H9 (cell line): ENCODE measurements at regions not wholly inside any gene's neighbourhood (a gene's known extent, or its start where the extent isn't known, plus 50 kb on each side); places are given as distances from the start of the nearest gene placed in this dataset.

Experiments
- DNase-seq: peaks from one replicate; pipeline ENCODE4 v3.0.0-alpha.2; 2017
- H2AFZ ChIP-seq: one replicate; pipeline ENCODE4 v1.6.1; 2013; ENCODE audit warnings: mild to moderate bottlenecking, low read length, control low read depth, moderate library complexity
- H2AK5ac ChIP-seq: 2 replicates; pipeline ENCODE4 v1.6.1; 2013; ENCODE audit warnings: low read length, control low read depth, mixed read lengths; ENCODE audit not compliant: insufficient read length
- H2BK120ac ChIP-seq: one replicate; pipeline ENCODE4 v1.6.1; 2013; ENCODE audit warnings: low read depth, mild to moderate bottlenecking, low read length, control low read depth, inconsistent platforms; ENCODE audit not compliant: poor library complexity, severe bottlenecking
- H2BK12ac ChIP-seq: 2 replicates; pipeline ENCODE4 v1.6.1; 2013; ENCODE audit warnings: low read length, control low read depth, mixed read lengths, low read depth; ENCODE audit not compliant: insufficient read length
- H2BK15ac ChIP-seq: 2 replicates; pipeline ENCODE4 v1.6.1; 2013; ENCODE audit warnings: low read depth, low read length, control low read depth
- H2BK20ac ChIP-seq: one replicate; pipeline ENCODE4 v1.6.1; 2013; ENCODE audit warnings: low read depth, mild to moderate bottlenecking, low read length, control low read depth, inconsistent platforms; ENCODE audit not compliant: poor library complexity, severe bottlenecking
- H2BK5ac ChIP-seq: 2 replicates; pipeline ENCODE4 v1.6.1; 2013; ENCODE audit warnings: low read length, control low read depth, mixed read lengths; ENCODE audit not compliant: insufficient read length
- H3K14ac ChIP-seq: 2 replicates; pipeline ENCODE4 v1.6.1; 2013; ENCODE audit warnings: low read length, control low read depth; ENCODE audit not compliant: insufficient read depth
- H3K18ac ChIP-seq: 2 replicates; pipeline ENCODE4 v1.6.1; 2013; ENCODE audit warnings: low read depth, mild to moderate bottlenecking, mixed read lengths, low read length, control low read depth; ENCODE audit not compliant: insufficient read length
- H3K23ac ChIP-seq: 2 replicates; pipeline ENCODE4 v1.6.1; 2013; ENCODE audit warnings: low read length, control low read depth, mixed read lengths, low read depth; ENCODE audit not compliant: insufficient read length
- H3K23me2 ChIP-seq: 2 replicates; pipeline ENCODE4 v1.6.1; 2013; ENCODE audit warnings: low read depth, mild to moderate bottlenecking, mixed read lengths, low read length, control low read depth; ENCODE audit not compliant: insufficient read length, poor library complexity, severe bottlenecking
- H3K27ac ChIP-seq: 2 replicates; pipeline ENCODE4 v1.5.1; 2013; ENCODE audit warnings: low read length, control low read depth, mixed read lengths, low read depth; ENCODE audit not compliant: insufficient read length
- H3K27me3 ChIP-seq: 2 replicates; pipeline ENCODE4 v1.6.1; 2013; ENCODE audit warnings: low read length, control low read depth, inconsistent platforms; ENCODE audit not compliant: insufficient read depth
- H3K4ac ChIP-seq: 2 replicates; pipeline ENCODE4 v1.6.1; 2013; ENCODE audit warnings: low read depth, mild to moderate bottlenecking, control low read depth, inconsistent platforms, low read length, moderate library complexity
- H3K4me1 ChIP-seq: 2 replicates; pipeline ENCODE4 v1.6.1; 2013; ENCODE audit warnings: low read length, control low read depth, inconsistent platforms; ENCODE audit not compliant: insufficient read depth
- H3K4me2 ChIP-seq: 2 replicates; pipeline ENCODE4 v1.6.1; 2013; ENCODE audit warnings: low read length, control low read depth, mixed read lengths; ENCODE audit not compliant: insufficient read length, insufficient read depth
- H3K56ac ChIP-seq: 2 replicates; pipeline ENCODE4 v1.6.1; 2013; ENCODE audit warnings: low read depth, mild to moderate bottlenecking, mixed read lengths, low read length, control low read depth; ENCODE audit not compliant: insufficient read length
- H3K79me1 ChIP-seq: 2 replicates; pipeline ENCODE4 v1.6.1; 2013; ENCODE audit warnings: low read depth, mild to moderate bottlenecking, moderate library complexity, low read length, control low read depth, inconsistent platforms; ENCODE audit not compliant: insufficient read depth, poor library complexity, severe bottlenecking
- H3K79me2 ChIP-seq: 2 replicates; pipeline ENCODE4 v1.6.1; 2013; ENCODE audit warnings: low read length, control low read depth, inconsistent platforms; ENCODE audit not compliant: insufficient read depth
- H3K9ac ChIP-seq: 2 replicates; pipeline ENCODE4 v1.6.1; 2013; ENCODE audit warnings: low read length, control low read depth, mixed read lengths; ENCODE audit not compliant: insufficient read length; ENCODE audit errors: extremely low read depth
- H3K9me3 ChIP-seq: one replicate; pipeline ENCODE4 v1.6.1; 2013; ENCODE audit warnings: low read depth, low read length, inconsistent platforms; ENCODE audit not compliant: control insufficient read depth
- H3T11ph ChIP-seq: one replicate; pipeline ENCODE4 v1.6.1; 2013; ENCODE audit warnings: mild to moderate bottlenecking, low read length, control low read depth, inconsistent platforms
- H4K20me1 ChIP-seq: one replicate; pipeline ENCODE4 v1.6.1; 2013; ENCODE audit not compliant: control insufficient read depth, insufficient read length, insufficient read depth
- H4K5ac ChIP-seq: 2 replicates; pipeline ENCODE4 v1.6.1; 2013; ENCODE audit warnings: low read depth, mild to moderate bottlenecking, mixed read lengths, low read length, control low read depth; ENCODE audit not compliant: insufficient read length
- H4K8ac ChIP-seq: replicated peaks from 2 replicates; pipeline ENCODE4 v1.6.1; 2013; ENCODE audit warnings: low read length, control low read depth, mixed read lengths, low read depth; ENCODE audit not compliant: insufficient read length
- H4K91ac ChIP-seq: 2 replicates; pipeline ENCODE4 v1.6.1; 2013; ENCODE audit warnings: low read depth, mild to moderate bottlenecking, moderate library complexity, mixed read lengths, low read length, control low read depth; ENCODE audit not compliant: insufficient read length
- H3K27ac Mint-ChIP-seq, 3 experiments: 2 replicates in 2 of 3; 3 replicates in 1 of 3; pipeline ENCODE4 v1.8.0; 2020 to 2021; ENCODE audit warnings: mixed read lengths in 3 of 3, mild to moderate bottlenecking in 1 of 3, moderate library complexity in 1 of 3
- H3K27me3 Mint-ChIP-seq: 2 replicates; pipeline ENCODE4 v1.8.0; 2021; ENCODE audit warnings: low read depth, mild to moderate bottlenecking, moderate library complexity, mixed read lengths
- H3K36me3 Mint-ChIP-seq, 3 experiments: 2 replicates in 2 of 3; 3 replicates in 1 of 3; pipeline ENCODE4 v1.8.0; 2020 to 2021; ENCODE audit warnings: low read depth in 3 of 3, mixed read lengths in 3 of 3; ENCODE audit not compliant: insufficient read depth in 1 of 3
- H3K4me1 Mint-ChIP-seq, 2 experiments: 2 replicates each; pipeline ENCODE4 v1.8.0; 2020; ENCODE audit warnings: mixed read lengths in 2 of 2
- H3K4me3 Mint-ChIP-seq, 2 experiments: 2 replicates in 1 of 2; 3 replicates in 1 of 2; pipeline ENCODE4 v1.8.0; 2020 to 2021; ENCODE audit warnings: mild to moderate bottlenecking in 2 of 2, mixed read lengths in 2 of 2, moderate library complexity in 1 of 2
- H3K9me3 Mint-ChIP-seq, 2 experiments: 2 replicates in 1 of 2; 3 replicates in 1 of 2; pipeline ENCODE4 v1.8.0; 2020; ENCODE audit warnings: mild to moderate bottlenecking in 2 of 2, mixed read lengths in 2 of 2, moderate library complexity in 1 of 2
- CTCF ChIP-seq: fragments of 200-600 bp; sonication (generic); conservative IDR thresholded peaks from 3 replicates; pipeline ENCODE4 v1.8.0; 2021; ENCODE audit warnings: antibody characterized with exemption, mild to moderate bottlenecking
- WGBS: extraction: QIAGEN DNeasy Blood & Tissue Kit; methylation state at CpG from one replicate; pipeline ENCODE4 v1.1.7; 2013; ENCODE audit warnings: missing lambda C conversion rate, low lambda C conversion rate, mixed read lengths; ENCODE audit not compliant: insufficient read length; ENCODE audit errors: extremely low coverage; 5-methylcytosine and 5-hydroxymethylcytosine counted together

DNA sequence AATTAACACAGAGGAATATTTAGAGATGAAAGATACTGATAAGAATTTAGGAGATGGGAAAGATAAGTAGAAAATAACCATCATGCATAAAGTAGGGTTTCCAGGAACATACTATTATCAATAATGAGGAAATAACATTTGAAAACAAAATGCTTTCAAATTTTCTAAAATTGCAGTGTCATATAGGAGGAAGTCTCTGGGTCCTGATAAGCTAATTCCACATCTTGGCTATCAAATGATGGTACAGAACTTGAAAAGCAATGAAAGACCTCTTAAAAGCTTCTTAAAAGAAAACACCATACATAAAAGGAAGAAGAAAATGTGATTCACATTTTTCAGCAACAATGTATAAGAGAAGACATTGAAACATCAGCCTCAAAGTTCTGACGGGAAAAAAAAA lies 1024.8 kb downstream of the TSN start:
- no peak overlapping the region for H3K27ac Mint-ChIP-seq
- H3K56ac ChIP-seq: no peak overlapping the region
- no peaks in the 10 kb centered on the region for H4K20me1 ChIP-seq
- H4K8ac ChIP-seq: no peak overlapping the region
- no peaks in the 10 kb centered on the region for H3K23me2 ChIP-seq
- no peak overlapping the region for H2BK20ac ChIP-seq
- no peak overlapping the region for H2AK5ac ChIP-seq
- no peak overlapping the region for H3K14ac ChIP-seq
- H3K23ac ChIP-seq: no peak overlapping the region
- no peaks in the 10 kb centered on the region for H3K4me1 ChIP-seq
- no CpG with 5 or more reads among the region's 1 CpG for WGBS
- H3K36me3 Mint-ChIP-seq: peaks cover 0 to under 1% (median 0%) of the 10 kb centered on the region in 3 experiments; a peak in 2 of 7 replicates
- H2BK120ac ChIP-seq: no peak overlapping the region
- no peak overlapping the region for H3T11ph ChIP-seq
- peaks cover 2% of the 10 kb centered on the region; the same call in 1 of the 2 replicates for H3K27me3 Mint-ChIP-seq
- no peak overlapping the region for H4K91ac ChIP-seq
- H3K9me3 ChIP-seq: no peaks in the 10 kb centered on the region
- no peak overlapping the region for H4K5ac ChIP-seq
- no peaks in the 10 kb centered on the region for H3K79me2 ChIP-seq
- no peak for DNase-seq
- no peak overlapping the region for H2BK15ac ChIP-seq
- no peak for TF ChIP-seq CTCF
- no peak overlapping the region for H2BK5ac ChIP-seq
- no peak overlapping the region for H2AFZ ChIP-seq
- no peak overlapping the region for H2BK12ac ChIP-seq
- no peaks in the 10 kb centered on the region for H3K4me1 Mint-ChIP-seq
- H3K9ac ChIP-seq: no peak overlapping the region
- H3K4me2 ChIP-seq: no peak overlapping the region
- no peak overlapping the region for H3K18ac ChIP-seq
- no peak overlapping the region for H3K4me3 Mint-ChIP-seq
- peaks cover 4 to 14% of the 10 kb centered on the region in 2 experiments; a peak in 3 of 5 replicates for H3K9me3 Mint-ChIP-seq
- H3K27me3 ChIP-seq: no peaks in the 10 kb centered on the region
- no peak overlapping the region for H3K4ac ChIP-seq
- no peaks in the 10 kb centered on the region for H3K79me1 ChIP-seq
- H3K27ac ChIP-seq: no peak overlapping the region
